GM23338 (cell line): ENCODE measurements at regions not wholly inside any gene's neighbourhood (a gene's known extent, or its start where the extent isn't known, plus 50 kb on each side); places are given as distances from the start of the nearest gene placed in this dataset.

Experiments used
- ATAC-seq: fragments of 200-7000 bp; cut with Tn5 transposase; 3 replicates; pipeline ENCODE4 v1.9.1; 2020
- DNase-seq: peaks from one replicate; pipeline ENCODE4 v3.0.0-alpha.2; 2015; ENCODE audit warnings: low spot score
- H2AFZ ChIP-seq: fragments of 200-600 bp; sonication (generic); 2 replicates; pipeline ENCODE4 v1.8.0; 2016; ENCODE audit warnings: antibody characterized with exemption, mild to moderate bottlenecking, moderate library complexity
- H3F3A ChIP-seq: fragments of 200-600 bp; sonication (generic); replicated peaks from 2 replicates; pipeline ENCODE4 v1.8.0; 2017; ENCODE audit warnings: antibody characterized with exemption, mixed run types, low read depth
- H3K27ac ChIP-seq: fragments of 200-600 bp; sonication (generic); 2 replicates; pipeline ENCODE4 v1.6.1; 2016; ENCODE audit warnings: low read depth
- H3K27me3 ChIP-seq: fragments of 200-600 bp; sonication (generic); 2 replicates; pipeline ENCODE4 v1.8.0; 2016; ENCODE audit warnings: mild to moderate bottlenecking, mixed run types, moderate library complexity; ENCODE audit not compliant: insufficient read depth
- H3K36me3 ChIP-seq: fragments of 200-600 bp; sonication (generic); 2 replicates; pipeline ENCODE4 v1.8.0; 2016; ENCODE audit warnings: mild to moderate bottlenecking; ENCODE audit not compliant: insufficient read depth
- H3K4me1 ChIP-seq: fragments of 200-600 bp; sonication (generic); 2 replicates; pipeline ENCODE4 v1.8.0; 2016; ENCODE audit warnings: mild to moderate bottlenecking, moderate library complexity; ENCODE audit not compliant: insufficient read depth
- H3K4me2 ChIP-seq: fragments of 200-600 bp; sonication (generic); 2 replicates; pipeline ENCODE4 v1.7.1; 2017; ENCODE audit warnings: mixed run types
- H3K4me3 ChIP-seq: fragments of 200-600 bp; sonication (generic); 2 replicates; pipeline ENCODE4 v1.6.1; 2016; ENCODE audit warnings: mixed run types
- H3K79me2 ChIP-seq: fragments of 200-600 bp; sonication (generic); replicated peaks from 2 replicates; pipeline ENCODE4 v1.8.0; 2017; ENCODE audit warnings: mild to moderate bottlenecking; ENCODE audit not compliant: insufficient read depth
- H3K9me2 ChIP-seq: fragments of 200-600 bp; sonication (generic); 2 replicates; pipeline ENCODE4 v1.8.0; 2017; ENCODE audit not compliant: insufficient read depth
- H4K20me1 ChIP-seq: fragments of 200-600 bp; sonication (generic); replicated peaks from 2 replicates; pipeline ENCODE4 v1.8.0; 2017; ENCODE audit warnings: mild to moderate bottlenecking; ENCODE audit not compliant: insufficient read depth
- H3K27ac Mint-ChIP-seq: 2 replicates; pipeline ENCODE4 v1.8.0; 2020; ENCODE audit warnings: inconsistent platforms, mild to moderate bottlenecking, moderate library complexity, mixed read lengths
- H3K27me3 Mint-ChIP-seq: 3 replicates; pipeline ENCODE4 v1.8.0; 2022; ENCODE audit warnings: low read depth, mild to moderate bottlenecking, moderate library complexity, mixed read lengths, inconsistent platforms; ENCODE audit not compliant: insufficient read depth, poor library complexity
- H3K36me3 Mint-ChIP-seq: 3 replicates; pipeline ENCODE4 v1.8.0; 2021; ENCODE audit warnings: low read depth, mild to moderate bottlenecking, inconsistent platforms, moderate library complexity, mixed read lengths
- H3K4me1 Mint-ChIP-seq: 3 replicates; pipeline ENCODE4 v1.8.0; 2020; ENCODE audit warnings: mild to moderate bottlenecking, inconsistent platforms, mixed read lengths
- H3K4me3 Mint-ChIP-seq: 3 replicates; pipeline ENCODE4 v1.8.0; 2021; ENCODE audit warnings: moderate library complexity, mild to moderate bottlenecking, inconsistent platforms, mixed read lengths
- H3K9me3 Mint-ChIP-seq: 3 replicates; pipeline ENCODE4 v1.8.0; 2020; ENCODE audit warnings: moderate library complexity, mild to moderate bottlenecking, inconsistent platforms, mixed read lengths
- CREB1 ChIP-seq: fragments of 250-450 bp; sonication (Bioruptor Pico); IDR thresholded peaks from 2 replicates; pipeline ENCODE4 v1.5.0; 2020; ENCODE audit warnings: low read depth, mild to moderate bottlenecking, moderate library complexity
- EZH2phosphoT487 ChIP-seq: fragments of 200-600 bp; sonication (generic); IDR thresholded peaks from one replicate; pipeline ENCODE4 v1.8.1; 2018; ENCODE audit warnings: antibody characterized with exemption; ENCODE audit not compliant: unreplicated experiment
- JUNB ChIP-seq: IDR thresholded peaks from one replicate; pipeline ENCODE4 v1.6.1; 2016; ENCODE audit warnings: antibody characterized with exemption; ENCODE audit not compliant: unreplicated experiment
- NANOG ChIP-seq: IDR thresholded peaks from 2 replicates; pipeline ENCODE4 v1.6.1; 2016; ENCODE audit warnings: antibody characterized with exemption, borderline replicate concordance
- POLR2AphosphoS5 ChIP-seq: IDR thresholded peaks from 2 replicates; pipeline ENCODE4 v1.6.1; 2016; ENCODE audit warnings: antibody characterized with exemption, low read depth
- STAT1 ChIP-seq: IDR thresholded peaks from one replicate; pipeline ENCODE4 v1.6.1; 2016; ENCODE audit warnings: antibody characterized with exemption; ENCODE audit not compliant: unreplicated experiment
- ZNF114 ChIP-seq: fragments of 250-450 bp; sonication (Bioruptor Pico); IDR thresholded peaks from 2 replicates; pipeline ENCODE4 v1.5.0; 2020; ENCODE audit warnings: mild to moderate bottlenecking, moderate library complexity
- ZNF331 ChIP-seq: fragments of 250-450 bp; sonication (Bioruptor Pico); IDR thresholded peaks from 2 replicates; pipeline ENCODE4 v1.5.0; 2020; ENCODE audit warnings: low read depth, mild to moderate bottlenecking, moderate library complexity
- ZNF462 ChIP-seq: fragments of 250-450 bp; sonication (Bioruptor Pico); IDR thresholded peaks from 2 replicates; pipeline ENCODE4 v1.5.0; 2020; ENCODE audit warnings: mild to moderate bottlenecking, moderate library complexity

GRCh38 chr18:52087140-52087539 is 252.9 kb upstream of the DCC start:
- no peak for DNase-seq
- TF ChIP-seq ZNF462 (CRISPR knock-in tag) (no peak), ZNF114 (CRISPR knock-in tag) (no peak), ZNF331 (no peak), EZH2phosphoT487 (no peak), JUNB (no peak), STAT1 (no peak), POLR2AphosphoS5 (no peak), CREB1 (CRISPR knock-in tag) (no peak), NANOG (no peak)
- peaks cover 8% of the 10 kb centered on the region; the same call in 2 of the 3 replicates for H3K4me1 Mint-ChIP-seq
- Histone ChIP-seq H3K9me2 (peaks cover 16% of the 10 kb centered on the region; the same call in 1 of the 2 replicates), H3K27ac (no peak overlapping the region), H3K4me3 (no peak overlapping the region), H3K36me3 (no peaks in the 10 kb centered on the region), H3K79me2 (no peaks in the 10 kb centered on the region), H3K27me3 (no peaks in the 10 kb centered on the region), H3K4me1 (no peaks in the 10 kb centered on the region), H4K20me1 (no peaks in the 10 kb centered on the region), H2AFZ (no peak overlapping the region), H3K4me2 (no peak overlapping the region), H3F3A (no peaks in the 10 kb centered on the region)
- H3K27ac Mint-ChIP-seq = no peak overlapping the region
- no peak overlapping the region for H3K4me3 Mint-ChIP-seq
- no peaks in the 10 kb centered on the region for H3K27me3 Mint-ChIP-seq
- no peaks in the 10 kb centered on the region for H3K9me3 Mint-ChIP-seq
- ATAC-seq = no peak
- H3K36me3 Mint-ChIP-seq = no peaks in the 10 kb centered on the region
